GM19324 (cell line): ENCODE measurements at regions not wholly inside any gene's neighbourhood (a gene's known extent, or its start where the extent isn't known, plus 50 kb on each side); places are given as distances from the start of the nearest gene placed in this dataset.

Experiments
- ATAC-seq: cut with Tn5 transposase; IDR thresholded peaks from one replicate; pipeline ENCODE4 v1.9.1; 2021; ENCODE audit warnings: mild to moderate bottlenecking, moderate library complexity; ENCODE audit not compliant: unreplicated experiment, low FRiP score

GRCh38 chr2:226680719-226681118 lies 118.9 kb downstream of the IRS1 start:
- no peak for ATAC-seq

- ATAC-seq: no peak
Measured at GRCh38 chr2:226679389-226680065, 120.1 kb downstream of the IRS1 start.

GRCh38 chr2:226678422-226678821 lies 121.2 kb downstream of the IRS1 start:
- no peak for ATAC-seq

- ATAC-seq: no peak
Measured at GRCh38 chr2:226677080-226677479, 122.5 kb downstream of the IRS1 start.

- no peak for ATAC-seq
Measured at GRCh38 chr2:226676618-226677017, 123.0 kb downstream of the IRS1 start.

GRCh38 chr2:226674123-226674522 lies 125.5 kb downstream of the IRS1 start:
- no peak for ATAC-seq

GRCh38 chr2:226673314-226673723 lies 126.3 kb downstream of the IRS1 start:
- no peak for ATAC-seq

GRCh38 chr2:226671141-226671676 lies 128.4 kb downstream of the IRS1 start:
- no peak for ATAC-seq

GRCh38 chr2:226669905-226670304 lies 129.7 kb downstream of the IRS1 start:
- peak; percentile 77 for ATAC-seq

- ATAC-seq: no peak
Measured at GRCh38 chr2:226669249-226669648, 130.4 kb downstream of the IRS1 start.

- ATAC-seq: no peak
Measured at GRCh38 chr2:226667736-226668135, 131.9 kb downstream of the IRS1 start.

GRCh38 chr2:226665306-226665831 lies 134.3 kb downstream of the IRS1 start:
- no peak for ATAC-seq

- ATAC-seq: no peak
Measured at GRCh38 chr2:226664661-226665060, 135.0 kb downstream of the IRS1 start.

- no peak for ATAC-seq
Measured at GRCh38 chr2:226664140-226664539, 135.5 kb downstream of the IRS1 start.

- no peak for ATAC-seq
Measured at GRCh38 chr2:226661789-226662545, 137.7 kb downstream of the IRS1 start.

GRCh38 chr2:226660526-226660925 lies 139.1 kb downstream of the IRS1 start:
- ATAC-seq: no peak

GRCh38 chr2:226660124-226660523 lies 139.5 kb downstream of the IRS1 start:
- no peak for ATAC-seq

- ATAC-seq: no peak
Measured at GRCh38 chr2:226659410-226659809, 140.2 kb downstream of the IRS1 start.

GRCh38 chr2:226658555-226658954 lies 141.1 kb downstream of the IRS1 start:
- no peak for ATAC-seq

GRCh38 chr2:226657340-226658053 lies 142.1 kb downstream of the IRS1 start:
- no peak for ATAC-seq

- ATAC-seq: no peak
Measured at GRCh38 chr2:226656367-226656766, 143.3 kb downstream of the IRS1 start.
